Transverse colon (tissue), 4 donors: ENCODE measurements at regions not wholly inside any gene's neighbourhood (a gene's known extent, or its start where the extent isn't known, plus 50 kb on each side); places are given as distances from the start of the nearest gene placed in this dataset.

Experiments
- DNase-seq: peaks from one replicate; pipeline ENCODE4 v3.0.0-alpha.2; 2019
- H3K27ac ChIP-seq, 4 donors: fragments of 200-600 bp; sonication (generic); 2 replicates each; pipeline ENCODE4 v1.5.1; 2016 to 2018; ENCODE audit warnings: inconsistent platforms in 4 of 4
- H3K27me3 ChIP-seq: fragments of 200-600 bp; sonication (generic); 2 replicates; pipeline ENCODE4 v1.5.1; 2017; ENCODE audit warnings: inconsistent platforms
- H3K36me3 ChIP-seq, 4 donors: fragments of 200-600 bp; sonication (generic); 2 replicates each; pipeline ENCODE4 v1.5.1; 2017 to 2019; ENCODE audit warnings: inconsistent platforms in 4 of 4
- H3K4me1 ChIP-seq, 4 donors: fragments of 200-600 bp; sonication (generic); 2 replicates each; pipeline ENCODE4 v1.5.1; 2017 to 2020; ENCODE audit warnings: inconsistent platforms in 4 of 4
- H3K4me3 ChIP-seq, 4 donors: fragments of 200-600 bp; sonication (generic); 1 replicate in 1 of 4; 2 replicates in 3 of 4; pipeline versions ENCODE4 v1.5.1 to v1.6.1; 2017 to 2019; ENCODE audit warnings: inconsistent platforms in 4 of 4
- H3K9me3 ChIP-seq, 2 donors: fragments of 200-600 bp; sonication (generic); 2 replicates each; pipeline ENCODE4 v1.5.1; 2017 to 2019; ENCODE audit warnings: inconsistent platforms in 2 of 2
- CTCF ChIP-seq, 5 experiments: fragments of 200-600 bp in 3 of 5; fragments of 450-650 bp in 2 of 5; sonication (generic) in 3 of 5; IDR thresholded peaks; 1 replicate in 2 of 5; 2 replicates in 3 of 5; pipeline ENCODE4 v1.5.1; 2016 to 2017; ENCODE audit warnings: antibody characterized with exemption in 5 of 5, inconsistent platforms in 3 of 5, mild to moderate bottlenecking in 2 of 5, moderate library complexity in 1 of 5
- EP300 ChIP-seq: sonication (generic); formaldehyde crosslinking; IDR thresholded peaks from one replicate; pipeline ENCODE4 v1.6.1; 2017; ENCODE audit warnings: antibody characterized with exemption, low read depth
- POLR2A ChIP-seq: fragments of 450-650 bp; IDR thresholded peaks from one replicate; pipeline ENCODE4 v1.6.1; 2016; ENCODE audit warnings: antibody characterized with exemption, mild to moderate bottlenecking, moderate library complexity
- POLR2AphosphoS5 ChIP-seq, 3 donors: sonication (generic); formaldehyde crosslinking; IDR thresholded peaks; one replicate each; pipeline ENCODE4 v1.6.1; 2016; ENCODE audit warnings: antibody characterized with exemption in 3 of 3
- WGBS, 2 donors: methylation state at CpG; one replicate each; pipeline ENCODE4 v1.1.5; 2018; ENCODE audit warnings: low coverage in 1 of 2; 5-methylcytosine and 5-hydroxymethylcytosine counted together
- in situ Hi-C, 4 donors: fragments of 200-750 bp; cut with MboI; loops; one replicate each; pipeline versions ENCODE4 v1.15.0 to v1.15.1; 2017; ENCODE audit warnings: low sequenced_read_pairs in 3 of 4, low pct_ligation_motif_present in 1 of 4, low pct_unique_long_range_greater_than_20kb in 1 of 4
- intact Hi-C: fragments of 100-400 bp; cut with DNase I; formaldehyde crosslinking; loops from one replicate; pipeline ENCODE4 v1.15.1; 2023; ENCODE audit warnings: low total_unique reads

GRCh38 chr7:109335951-109336350 lies 766.3 kb downstream of the DNAJB9 start:
- WGBS, 2 donors: 79 to 91% methylated on average over 3 of the region's 3 CpGs
- intact Hi-C loops: no loop called here
- DNase-seq: no peak

DNA sequence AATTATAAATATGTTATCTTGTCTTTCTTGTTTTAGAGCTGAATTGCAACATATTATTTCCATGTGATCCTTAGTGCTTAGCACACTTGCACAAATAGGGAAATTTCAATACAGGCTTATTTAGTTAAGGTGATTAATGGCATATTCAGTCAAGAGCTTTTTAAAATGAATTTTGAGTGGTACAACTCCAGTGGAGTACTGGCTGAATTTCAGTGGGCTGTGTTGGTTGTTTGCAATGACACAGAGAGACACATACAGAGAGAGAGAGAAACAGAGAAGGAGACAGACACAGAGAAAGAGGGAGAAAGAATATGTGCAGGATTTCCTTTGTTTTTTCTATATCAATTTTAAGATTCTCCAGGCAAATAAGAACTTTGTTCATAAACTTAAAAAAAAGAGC lies 766.9 kb downstream of the DNAJB9 start:
- no peak overlapping the region for H3K4me3 ChIP-seq
- intact Hi-C loops (no loop called here), in situ Hi-C loops (no loop called here)
- H3K9me3 ChIP-seq: peaks cover 0 to under 1% of the 10 kb centered on the region in 2 donors
- no peak for TF ChIP-seq EP300
- no peak for TF ChIP-seq CTCF (IDR thresholded peaks at IDR 0.05)
- no peak for TF ChIP-seq POLR2AphosphoS5 (IDR thresholded peaks at IDR 0.05)
- H3K4me1 ChIP-seq: no peaks in the 10 kb centered on the region
- H3K27ac ChIP-seq: no peak overlapping the region
- H3K27me3 ChIP-seq: no peaks in the 10 kb centered on the region
- H3K36me3 ChIP-seq: no peaks in the 10 kb centered on the region
- no peak for DNase-seq

More at GRCh38 chr7:109335951-109336350, 766.3 kb downstream of the DNAJB9 start:
- no peaks in the 10 kb centered on the region for H3K36me3 ChIP-seq
- no peaks in the 10 kb centered on the region for H3K4me1 ChIP-seq
- TF ChIP-seq POLR2A (no peak), POLR2AphosphoS5 (IDR thresholded peaks at IDR 0.05) (no peak), EP300 (no peak), CTCF (IDR thresholded peaks at IDR 0.05) (no peak)
- H3K27ac ChIP-seq: no peak overlapping the region
- H3K9me3 ChIP-seq: peaks cover 0 to 7% of the 10 kb centered on the region in 2 donors
- no peaks in the 10 kb centered on the region for H3K27me3 ChIP-seq
- no peak overlapping the region for H3K4me3 ChIP-seq
- in situ Hi-C loops: no loop called here

DNA sequence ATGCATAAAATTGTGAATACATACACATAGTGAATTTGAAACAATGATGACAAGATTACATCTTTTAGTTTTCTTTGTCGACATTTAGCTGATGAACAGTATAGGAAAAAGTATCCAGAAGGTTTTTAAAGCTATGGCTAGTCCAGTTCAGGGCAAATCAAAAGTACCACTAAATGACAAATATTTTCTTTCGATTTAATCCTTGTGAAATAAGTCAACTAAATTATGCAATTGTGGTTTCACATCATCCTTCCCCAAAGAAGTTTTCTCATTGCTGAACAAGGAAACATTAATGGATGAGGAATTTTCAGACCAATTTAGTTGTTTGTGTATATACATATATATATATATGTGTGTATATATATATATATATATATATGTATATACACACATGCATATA lies 774.0 kb downstream of the DNAJB9 start:
- Histone ChIP-seq H3K27ac (no peak overlapping the region), H3K36me3 (no peaks in the 10 kb centered on the region), H3K9me3 (no peaks in the 10 kb centered on the region), H3K4me1 (no peaks in the 10 kb centered on the region), H3K27me3 (no peaks in the 10 kb centered on the region), H3K4me3 (no peak overlapping the region)
- WGBS, 2 donors: 67 to 79% methylated on average over 2 of the region's 2 CpGs
- no peak for DNase-seq
- TF ChIP-seq CTCF (IDR thresholded peaks at IDR 0.05): no peak
- no peak for TF ChIP-seq POLR2AphosphoS5 (IDR thresholded peaks at IDR 0.05)
- no peak for TF ChIP-seq EP300
- no peak for TF ChIP-seq POLR2A
- intact Hi-C loops (no loop called here), in situ Hi-C loops (no loop called here)

- no peaks in the 10 kb centered on the region for H3K9me3 ChIP-seq
- H3K4me1 ChIP-seq: no peaks in the 10 kb centered on the region
- intact Hi-C loops: no loop called here
- in situ Hi-C loops: no loop called here
- DNase-seq: no peak
- H3K4me3 ChIP-seq: no peak overlapping the region
- TF ChIP-seq POLR2AphosphoS5 (IDR thresholded peaks at IDR 0.05) (no peak), CTCF (IDR thresholded peaks at IDR 0.05) (no peak), POLR2A (no peak), EP300 (no peak)
- H3K36me3 ChIP-seq: no peaks in the 10 kb centered on the region
- H3K27ac ChIP-seq: no peak overlapping the region
- no peaks in the 10 kb centered on the region for H3K27me3 ChIP-seq
- 86 to 88% methylated on average over 9 of the region's 9 CpGs for WGBS, 2 donors
Observed at GRCh38 chr7:109351493-109351892, 781.8 kb downstream of the DNAJB9 start.
